GM20000 (cell line): ENCODE measurements at regions not wholly inside any gene's neighbourhood (a gene's known extent, or its start where the extent isn't known, plus 50 kb on each side); places are given as distances from the start of the nearest gene placed in this dataset.

Experiments used
- DNase-seq: peaks from one replicate; pipeline ENCODE4 v3.0.0; 2012; ENCODE audit warnings: low spot score
- TF ChIP-seq, protein P1 (sequence below): IDR thresholded peaks from 2 replicates; pipeline ENCODE4 v1.5.1; 2012; ENCODE audit warnings: mild to moderate bottlenecking, control low read depth; ENCODE audit errors: extremely low read depth, missing control alignments

DNA sequence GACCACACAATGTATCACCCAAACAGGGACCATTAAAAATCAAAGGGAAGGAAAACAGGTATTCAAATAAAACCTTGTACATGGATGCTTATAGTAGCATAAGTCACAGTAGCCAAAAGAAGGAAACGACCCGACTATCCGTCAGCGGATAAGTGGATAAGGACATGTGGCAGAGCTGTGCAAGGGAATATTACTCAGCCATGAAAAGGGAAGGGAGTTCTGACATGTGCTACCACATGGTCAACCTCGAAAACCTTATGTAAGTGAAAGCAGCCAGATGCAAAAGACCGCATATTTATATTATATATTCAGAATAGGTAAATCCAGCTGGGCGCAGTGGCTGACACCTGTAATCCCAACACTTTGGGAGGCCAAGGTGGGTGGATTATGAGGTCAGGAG lies 193.3 kb downstream of the NPHP4 start:
- TF ChIP-seq, protein P1, sequence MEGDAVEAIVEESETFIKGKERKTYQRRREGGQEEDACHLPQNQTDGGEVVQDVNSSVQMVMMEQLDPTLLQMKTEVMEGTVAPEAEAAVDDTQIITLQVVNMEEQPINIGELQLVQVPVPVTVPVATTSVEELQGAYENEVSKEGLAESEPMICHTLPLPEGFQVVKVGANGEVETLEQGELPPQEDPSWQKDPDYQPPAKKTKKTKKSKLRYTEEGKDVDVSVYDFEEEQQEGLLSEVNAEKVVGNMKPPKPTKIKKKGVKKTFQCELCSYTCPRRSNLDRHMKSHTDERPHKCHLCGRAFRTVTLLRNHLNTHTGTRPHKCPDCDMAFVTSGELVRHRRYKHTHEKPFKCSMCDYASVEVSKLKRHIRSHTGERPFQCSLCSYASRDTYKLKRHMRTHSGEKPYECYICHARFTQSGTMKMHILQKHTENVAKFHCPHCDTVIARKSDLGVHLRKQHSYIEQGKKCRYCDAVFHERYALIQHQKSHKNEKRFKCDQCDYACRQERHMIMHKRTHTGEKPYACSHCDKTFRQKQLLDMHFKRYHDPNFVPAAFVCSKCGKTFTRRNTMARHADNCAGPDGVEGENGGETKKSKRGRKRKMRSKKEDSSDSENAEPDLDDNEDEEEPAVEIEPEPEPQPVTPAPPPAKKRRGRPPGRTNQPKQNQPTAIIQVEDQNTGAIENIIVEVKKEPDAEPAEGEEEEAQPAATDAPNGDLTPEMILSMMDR: no peak
- no peak for DNase-seq

DNA sequence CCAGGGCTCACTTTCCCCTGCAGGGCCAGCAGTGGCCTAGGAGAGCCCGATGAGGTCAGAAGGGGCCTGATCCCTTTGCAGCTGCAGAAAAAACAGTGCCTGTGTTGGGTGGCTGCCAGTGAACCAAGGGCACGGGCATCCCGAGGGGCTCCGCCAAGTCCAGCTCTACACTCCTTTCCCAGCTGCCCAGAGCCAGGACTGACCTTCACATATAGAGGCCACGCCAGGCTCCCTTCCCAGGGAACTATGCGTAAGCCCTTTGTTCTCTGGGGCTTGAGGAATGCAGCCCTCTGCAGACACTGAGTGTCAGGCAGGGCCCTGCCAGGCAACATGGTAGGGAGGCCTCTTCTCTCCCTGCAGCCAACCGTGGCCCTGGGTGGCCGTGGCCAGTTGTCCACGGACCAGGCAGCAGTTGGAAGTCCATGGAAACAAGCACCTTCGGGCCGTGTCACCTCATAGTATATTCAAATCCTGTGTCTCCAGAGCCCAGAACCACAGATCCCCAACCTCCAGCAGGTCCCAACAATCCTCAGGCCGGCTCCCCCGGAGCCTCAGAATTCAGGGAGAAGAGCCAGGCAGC lies 194.0 kb downstream of the NPHP4 start:
- TF ChIP-seq, protein P1: no peak
- DNase-seq: no peak

DNA sequence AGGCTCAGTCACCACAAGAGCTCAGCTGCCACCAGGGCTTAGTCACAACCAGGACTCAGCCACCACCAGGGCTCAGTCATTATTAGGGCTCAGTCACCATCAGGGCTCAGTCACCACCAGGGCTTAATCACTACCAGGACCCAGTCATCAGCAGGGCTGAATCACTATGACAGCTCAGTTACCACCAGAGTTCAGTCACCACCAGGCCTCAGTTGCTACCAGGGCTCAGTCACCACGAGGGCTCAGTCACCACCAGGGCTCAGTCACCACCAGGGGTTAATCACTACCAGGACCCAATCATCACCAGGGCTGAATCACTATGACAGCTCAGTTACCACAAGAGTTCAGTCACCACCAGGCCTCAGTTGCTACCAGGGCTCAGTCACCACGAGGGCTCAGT lies 196.2 kb downstream of the NPHP4 start:
- TF ChIP-seq, protein P1: no peak
- DNase-seq: no peak

DNA sequence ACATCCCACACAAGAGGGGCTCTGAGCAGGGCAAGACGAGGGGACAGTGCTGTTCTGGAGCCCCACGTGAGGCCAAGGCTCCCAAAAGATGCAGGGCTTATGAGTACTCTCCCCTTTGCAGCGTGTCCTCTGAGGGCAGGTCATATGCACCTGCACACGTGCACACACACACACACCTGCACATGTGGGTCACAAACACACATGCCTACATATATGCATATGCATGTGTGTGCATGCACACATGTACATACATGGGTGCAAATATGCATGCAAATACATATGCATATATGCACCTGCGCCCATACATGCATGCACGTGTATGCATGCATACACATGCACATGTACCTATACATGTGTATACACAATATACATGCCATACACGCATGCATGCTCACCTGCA lies 197.9 kb downstream of the NPHP4 start:
- TF ChIP-seq, protein P1: no peak

DNA sequence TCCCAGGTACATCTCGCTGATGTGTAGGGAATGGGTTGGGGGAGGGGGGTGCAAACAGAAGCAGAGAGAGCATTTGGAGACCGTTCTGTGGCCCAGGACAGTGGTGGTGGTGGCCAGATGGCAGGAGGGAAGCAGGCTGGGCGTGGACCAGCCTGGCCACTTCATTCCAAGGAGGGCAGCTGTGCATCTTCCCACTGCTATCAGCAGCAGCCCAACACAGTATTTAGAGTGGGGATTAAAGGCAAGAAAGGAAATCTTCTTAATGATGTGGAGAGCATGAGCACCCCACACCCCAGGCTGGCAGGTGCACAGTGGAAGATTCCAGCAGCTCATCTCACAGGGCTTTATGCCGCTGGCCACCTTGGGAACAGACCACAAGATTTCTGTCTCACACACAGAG lies 198.7 kb downstream of the NPHP4 start:
- TF ChIP-seq, protein P1: no peak
- DNase-seq: no peak

More for the DNA sequence above, 197.9 kb downstream of the NPHP4 start:
- no peak for DNase-seq

DNA sequence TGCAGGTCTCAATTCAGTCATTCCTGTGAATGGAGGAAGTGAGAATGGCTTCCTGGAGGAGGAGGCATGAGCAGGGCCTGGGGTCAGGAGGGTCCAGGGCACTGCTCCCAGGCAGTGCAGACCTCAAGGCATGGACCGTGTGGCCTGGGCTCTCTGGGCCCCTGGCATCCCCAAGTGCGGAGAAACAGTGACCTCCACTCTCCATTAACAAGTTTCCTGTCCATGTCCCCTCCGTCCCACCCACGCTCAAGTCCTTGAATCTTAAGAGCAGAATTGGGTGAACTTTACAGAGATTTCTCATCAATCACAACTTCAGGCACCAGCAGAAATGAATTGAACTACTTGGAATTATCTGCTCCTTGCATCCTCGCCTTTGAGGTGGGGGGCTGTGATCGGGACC lies 211.1 kb downstream of the NPHP4 start:
- TF ChIP-seq, protein P1: no peak
- no peak for DNase-seq

DNA sequence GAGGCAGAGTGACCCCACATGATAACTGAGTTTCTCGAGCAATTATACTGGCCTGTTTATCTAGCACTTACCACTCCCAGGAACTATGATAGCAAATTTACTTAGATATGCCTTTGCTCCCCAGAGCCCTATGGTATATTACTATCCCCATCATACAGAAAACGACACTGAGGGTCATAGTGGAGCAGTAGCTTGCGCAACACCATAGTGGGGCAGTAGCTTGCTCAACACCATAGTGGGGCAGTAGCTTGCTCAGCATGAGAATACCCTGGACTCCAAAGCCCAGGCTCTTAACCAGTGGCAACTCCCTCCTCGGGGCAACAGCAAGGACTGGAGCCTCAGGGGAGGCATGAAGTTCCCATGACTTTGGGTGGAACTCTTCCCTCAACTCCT lies 211.9 kb downstream of the NPHP4 start:
- DNase-seq: no peak
- TF ChIP-seq, protein P1: no peak
